ENCODE measurements at regions not wholly inside any gene's neighbourhood (a gene's known extent, or its start where the extent isn't known, plus 50 kb on each side); places are given as distances from the start of the nearest gene placed in this dataset.

GRCh38 chr11:127598476-127598875 is 597.9 kb upstream of the KIRREL3 start:
- no peak for DNase-seq (ENCODE audit: low read depth)
- no peak overlapping the region for H3K4me3 ChIP-seq (ENCODE audit: low read depth, low read length)

DNA sequence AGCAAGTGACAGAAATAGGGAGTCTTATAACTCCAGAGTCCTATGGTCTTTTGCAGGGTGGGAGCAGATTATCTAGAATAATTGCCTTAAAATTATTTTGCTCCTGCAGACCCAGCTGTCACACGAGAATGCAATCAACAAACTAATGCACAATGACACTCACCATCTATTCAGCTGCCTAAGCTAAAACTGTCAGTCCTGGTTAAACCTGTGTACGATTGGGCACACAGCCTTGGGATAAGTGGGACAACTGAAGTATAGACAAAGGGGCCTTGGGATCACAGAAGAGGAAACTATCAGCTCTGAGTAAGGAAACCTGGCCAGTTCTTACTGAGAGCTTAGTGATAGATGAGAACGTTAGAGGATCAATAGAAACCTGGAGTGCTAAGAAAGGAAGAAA is 595.9 kb upstream of the KIRREL3 start:
- TF ChIP-seq, protein P1, sequence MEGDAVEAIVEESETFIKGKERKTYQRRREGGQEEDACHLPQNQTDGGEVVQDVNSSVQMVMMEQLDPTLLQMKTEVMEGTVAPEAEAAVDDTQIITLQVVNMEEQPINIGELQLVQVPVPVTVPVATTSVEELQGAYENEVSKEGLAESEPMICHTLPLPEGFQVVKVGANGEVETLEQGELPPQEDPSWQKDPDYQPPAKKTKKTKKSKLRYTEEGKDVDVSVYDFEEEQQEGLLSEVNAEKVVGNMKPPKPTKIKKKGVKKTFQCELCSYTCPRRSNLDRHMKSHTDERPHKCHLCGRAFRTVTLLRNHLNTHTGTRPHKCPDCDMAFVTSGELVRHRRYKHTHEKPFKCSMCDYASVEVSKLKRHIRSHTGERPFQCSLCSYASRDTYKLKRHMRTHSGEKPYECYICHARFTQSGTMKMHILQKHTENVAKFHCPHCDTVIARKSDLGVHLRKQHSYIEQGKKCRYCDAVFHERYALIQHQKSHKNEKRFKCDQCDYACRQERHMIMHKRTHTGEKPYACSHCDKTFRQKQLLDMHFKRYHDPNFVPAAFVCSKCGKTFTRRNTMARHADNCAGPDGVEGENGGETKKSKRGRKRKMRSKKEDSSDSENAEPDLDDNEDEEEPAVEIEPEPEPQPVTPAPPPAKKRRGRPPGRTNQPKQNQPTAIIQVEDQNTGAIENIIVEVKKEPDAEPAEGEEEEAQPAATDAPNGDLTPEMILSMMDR (IDR thresholded peaks at IDR 0.05; ENCODE audit: insufficient read depth, low read depth, low read length): no peak
- no peak for DNase-seq (ENCODE audit: low read depth)
- no peak overlapping the region for H3K4me3 ChIP-seq (ENCODE audit: low read depth, low read length)

More at GRCh38 chr11:127598476-127598875, 597.9 kb upstream of the KIRREL3 start:
- TF ChIP-seq, protein P1 (IDR thresholded peaks at IDR 0.05; ENCODE audit: insufficient read depth, low read depth, low read length): no peak

- H3K4me3 ChIP-seq (ENCODE audit: low read depth, low read length): no peak overlapping the region
- TF ChIP-seq, protein P1 (IDR thresholded peaks at IDR 0.05; ENCODE audit: insufficient read depth, low read depth, low read length): no peak
- DNase-seq (ENCODE audit: low read depth): no peak
These were observed 591.8 kb upstream of the KIRREL3 start for GRCh38 chr11:127592371-127592770.

- no peak overlapping the region for H3K4me3 ChIP-seq (ENCODE audit: low read depth, low read length)
- TF ChIP-seq, protein P1 (IDR thresholded peaks at IDR 0.05; ENCODE audit: insufficient read depth, low read depth, low read length): no peak
- no peak for DNase-seq (ENCODE audit: low read depth)
These were observed 589.7 kb upstream of the KIRREL3 start for GRCh38 chr11:127590314-127590713.

- TF ChIP-seq, protein P1 (IDR thresholded peaks at IDR 0.05; ENCODE audit: insufficient read depth, low read depth, low read length): no peak
- H3K4me3 ChIP-seq (ENCODE audit: low read depth, low read length): no peak overlapping the region
- DNase-seq (ENCODE audit: low read depth): no peak
These were observed 587.9 kb upstream of the KIRREL3 start for GRCh38 chr11:127588431-127588830.

DNA sequence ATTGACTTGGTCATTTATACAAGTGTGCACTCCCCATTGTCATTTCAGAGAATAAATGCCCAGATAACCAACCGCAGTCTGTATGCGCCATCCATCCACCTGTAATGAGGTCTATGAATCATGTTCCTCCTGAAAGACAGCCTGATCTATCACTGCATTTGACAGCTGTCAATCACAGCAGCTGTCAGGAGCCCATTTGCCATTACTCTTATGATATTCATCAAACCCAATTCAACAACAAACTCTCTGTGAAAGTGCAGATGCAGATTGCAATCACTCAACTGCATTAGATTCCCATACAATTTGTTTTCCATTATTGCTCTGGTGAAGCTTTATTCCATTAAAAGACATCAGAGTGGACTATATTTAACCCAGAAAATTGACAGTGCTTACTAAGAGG is 586.9 kb upstream of the KIRREL3 start:
- TF ChIP-seq, protein P1 (IDR thresholded peaks at IDR 0.05; ENCODE audit: insufficient read depth, low read depth, low read length): no peak
- H3K4me3 ChIP-seq (ENCODE audit: low read depth, low read length): no peak overlapping the region
- no peak for DNase-seq (ENCODE audit: low read depth)

DNA sequence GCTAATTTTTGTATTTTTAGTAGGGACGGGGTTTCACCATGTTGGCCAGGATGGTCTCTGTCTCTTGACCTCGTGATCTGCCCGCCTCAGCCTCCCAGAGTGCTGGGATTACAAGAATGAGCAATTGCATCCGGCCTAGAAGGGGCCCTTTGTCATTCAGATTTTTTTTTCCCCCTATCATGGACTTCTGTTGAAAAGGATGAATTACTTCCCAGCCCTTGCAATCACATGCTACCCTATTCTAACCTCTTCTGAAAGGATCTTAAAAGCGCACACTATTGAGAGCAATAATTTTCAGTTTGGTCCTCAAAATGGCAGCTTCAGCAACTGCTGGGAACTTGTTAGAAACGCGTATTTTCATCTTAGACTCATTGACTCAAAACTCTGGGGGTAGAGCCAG is 575.6 kb upstream of the KIRREL3 start:
- TF ChIP-seq, protein P1 (IDR thresholded peaks at IDR 0.05; ENCODE audit: insufficient read depth, low read depth, low read length): no peak
- no peak for DNase-seq (ENCODE audit: low read depth)
- no peak overlapping the region for H3K4me3 ChIP-seq (ENCODE audit: low read depth, low read length)

Measured in fibroblast of villous mesenchyme (primary cell).